Spleen (tissue), 11 donors: ENCODE measurements at regions not wholly inside any gene's neighbourhood (a gene's known extent, or its start where the extent isn't known, plus 50 kb on each side); places are given as distances from the start of the nearest gene placed in this dataset.

ENCODE experiments used
- DNase-seq: peaks from one replicate; pipeline ENCODE4 v3.0.0-alpha.2; 2020
- H3K27ac ChIP-seq, 8 donors: fragments of 200-600 bp; sonication (generic) in 7 of 8; 1 replicate in 4 of 8; 2 replicates in 4 of 8; pipeline versions ENCODE4 v1.5.0 to v1.8.0; 2016 to 2021; ENCODE audit warnings: inconsistent platforms in 4 of 8, mild to moderate bottlenecking in 4 of 8, moderate library complexity in 1 of 8
- H3K27me3 ChIP-seq, 7 donors: fragments of 200-600 bp; sonication (generic) in 6 of 7; replicated peaks in 1 of 7; 1 replicate in 4 of 7; 2 replicates in 3 of 7; pipeline versions ENCODE4 v1.5.0 to v1.8.0; 2016 to 2021; ENCODE audit warnings: inconsistent platforms in 3 of 7, mild to moderate bottlenecking in 1 of 7
- H3K36me3 ChIP-seq, 6 donors: fragments of 200-600 bp; sonication (generic) in 5 of 6; 1 replicate in 4 of 6; 2 replicates in 2 of 6; pipeline versions ENCODE4 v1.5.0 to v1.8.0; 2016 to 2021; ENCODE audit warnings: inconsistent platforms in 2 of 6
- H3K4me1 ChIP-seq, 6 donors: fragments of 200-600 bp; sonication (generic) in 5 of 6; 1 replicate in 3 of 6; 2 replicates in 3 of 6; pipeline versions ENCODE4 v1.5.0 to v1.8.0; 2016 to 2021; ENCODE audit warnings: inconsistent platforms in 3 of 6
- H3K4me3 ChIP-seq, 8 donors: fragments of 200-600 bp; sonication (generic) in 7 of 8; 1 replicate in 4 of 8; 2 replicates in 4 of 8; pipeline versions ENCODE4 v1.5.0 to v1.8.0; 2016 to 2021; ENCODE audit warnings: inconsistent platforms in 4 of 8, mild to moderate bottlenecking in 4 of 8, moderate library complexity in 2 of 8
- H3K9me3 ChIP-seq, 8 donors: fragments of 200-600 bp; sonication (generic) in 7 of 8; 1 replicate in 4 of 8; 2 replicates in 4 of 8; pipeline versions ENCODE4 v1.5.0 to v1.8.0; 2016 to 2021; ENCODE audit warnings: inconsistent platforms in 4 of 8
- POLR2A ChIP-seq, 3 donors: fragments of 450-650 bp; IDR thresholded peaks; one replicate each; pipeline ENCODE4 v1.5.1; 2017; ENCODE audit warnings: antibody characterized with exemption in 3 of 3, mild to moderate bottlenecking in 1 of 3
- POLR2AphosphoS5 ChIP-seq, 3 donors: sonication (generic); formaldehyde crosslinking; IDR thresholded peaks; one replicate each; pipeline ENCODE4 v1.5.1; 2017; ENCODE audit warnings: antibody characterized with exemption in 3 of 3
- WGBS, 5 donors: extraction: QIAGEN DNeasy Blood & Tissue Kit in 3 of 5; methylation state at CpG; one replicate each; pipeline versions ENCODE4 v1.1.5 to v1.1.7; 2013 to 2018; 5-methylcytosine and 5-hydroxymethylcytosine counted together
- intact Hi-C: fragments of 100-400 bp; cut with DNase I; formaldehyde crosslinking; loops from one replicate; pipeline ENCODE4 v1.15.0; 2023; ENCODE audit warnings: low total_unique reads
- TF ChIP-seq, protein P1 (sequence below), 11 experiments: fragments of 200-600 bp in 7 of 11; fragments of 450-650 bp in 4 of 11; sonication (generic) in 4 of 11; IDR thresholded peaks in 8 of 11; conservative IDR thresholded peaks in 3 of 11; 1 replicate in 7 of 11; 2 replicates in 4 of 11; pipeline versions ENCODE4 v1.4.0 to v1.8.0; 2016 to 2021; ENCODE audit warnings: antibody characterized with exemption in 11 of 11, inconsistent platforms in 4 of 11, mild to moderate bottlenecking in 1 of 11
- donor health status: healthy with polysubstance abuse.
- donor health status: DM: no; HTN: no; CAD: no; lungs with moderate emphysema.
- donor health status: DM: no; HTN: no; CAD: no.
- donor health status: Bipolar disorder and iron deficiency.
- donor health status: healthy.
- donor health status: DM: no; HTN: no; CAD: no.
- donor health status: DM: yes; HTN: yes; CAD: no.

- Histone ChIP-seq H3K27ac (no peak overlapping the region), H3K27me3 (no peaks in the 10 kb centered on the region), H3K4me1 (no peaks in the 10 kb centered on the region), H3K36me3 (no peaks in the 10 kb centered on the region), H3K4me3 (no peak overlapping the region), H3K9me3 (no peaks in the 10 kb centered on the region)
- DNase-seq, result no peak
- WGBS, 5 donors, result 56 to 71% (median 62%) methylated on average over 3 of the region's 3 CpGs
- no peak for TF ChIP-seq POLR2A (IDR thresholded peaks at IDR 0.05)
- no peak for TF ChIP-seq POLR2AphosphoS5 (IDR thresholded peaks at IDR 0.05)
- TF ChIP-seq, protein P1, sequence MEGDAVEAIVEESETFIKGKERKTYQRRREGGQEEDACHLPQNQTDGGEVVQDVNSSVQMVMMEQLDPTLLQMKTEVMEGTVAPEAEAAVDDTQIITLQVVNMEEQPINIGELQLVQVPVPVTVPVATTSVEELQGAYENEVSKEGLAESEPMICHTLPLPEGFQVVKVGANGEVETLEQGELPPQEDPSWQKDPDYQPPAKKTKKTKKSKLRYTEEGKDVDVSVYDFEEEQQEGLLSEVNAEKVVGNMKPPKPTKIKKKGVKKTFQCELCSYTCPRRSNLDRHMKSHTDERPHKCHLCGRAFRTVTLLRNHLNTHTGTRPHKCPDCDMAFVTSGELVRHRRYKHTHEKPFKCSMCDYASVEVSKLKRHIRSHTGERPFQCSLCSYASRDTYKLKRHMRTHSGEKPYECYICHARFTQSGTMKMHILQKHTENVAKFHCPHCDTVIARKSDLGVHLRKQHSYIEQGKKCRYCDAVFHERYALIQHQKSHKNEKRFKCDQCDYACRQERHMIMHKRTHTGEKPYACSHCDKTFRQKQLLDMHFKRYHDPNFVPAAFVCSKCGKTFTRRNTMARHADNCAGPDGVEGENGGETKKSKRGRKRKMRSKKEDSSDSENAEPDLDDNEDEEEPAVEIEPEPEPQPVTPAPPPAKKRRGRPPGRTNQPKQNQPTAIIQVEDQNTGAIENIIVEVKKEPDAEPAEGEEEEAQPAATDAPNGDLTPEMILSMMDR (IDR thresholded peaks at IDR 0.05 in 8 of 11, conservative IDR thresholded peaks at IDR 0.05 in 3 of 11), result no peak
- intact Hi-C loops, result no loop called here
These were observed 255.3 kb downstream of the DNAJB9 start for GRCh38 chr7:108824840-108825580.

DNA sequence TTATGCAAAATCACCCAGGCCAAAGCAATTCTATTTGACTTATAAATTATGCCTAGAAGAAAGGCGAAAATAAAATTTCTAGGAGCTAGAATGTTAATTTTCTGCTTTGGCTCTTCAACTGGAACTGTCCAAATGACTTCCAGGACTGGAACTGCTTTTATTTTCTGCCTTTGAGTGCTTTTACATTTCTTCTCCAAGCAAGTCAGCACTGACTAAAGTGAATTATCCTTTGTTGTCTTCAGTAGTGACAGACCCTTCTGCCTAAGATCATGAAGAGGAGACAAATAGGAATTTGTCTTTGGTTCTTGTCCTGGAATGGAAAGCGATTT lies 255.9 kb downstream of the DNAJB9 start:
- no peaks in the 10 kb centered on the region for H3K4me1 ChIP-seq
- no peaks in the 10 kb centered on the region for H3K9me3 ChIP-seq
- intact Hi-C loops, result no loop called here
- DNase-seq, result no peak
- H3K27ac ChIP-seq, result no peak overlapping the region
- no peak overlapping the region for H3K4me3 ChIP-seq
- no peaks in the 10 kb centered on the region for H3K36me3 ChIP-seq
- WGBS, 5 donors, result 80 to 86% (median 85%) methylated on average over 2 of the region's 2 CpGs
- H3K27me3 ChIP-seq, result no peaks in the 10 kb centered on the region
- TF ChIP-seq POLR2AphosphoS5 (IDR thresholded peaks at IDR 0.05), result no peak
- TF ChIP-seq, protein P1 (IDR thresholded peaks at IDR 0.05 in 8 of 11, conservative IDR thresholded peaks at IDR 0.05 in 3 of 11), result no peak
- TF ChIP-seq POLR2A (IDR thresholded peaks at IDR 0.05), result no peak

- intact Hi-C loops, result no loop called here
- Histone ChIP-seq H3K27ac (no peak overlapping the region), H3K36me3 (no peaks in the 10 kb centered on the region), H3K27me3 (no peaks in the 10 kb centered on the region), H3K4me1 (no peaks in the 10 kb centered on the region), H3K9me3 (peaks cover 0 to 21% (median 13%) of the 10 kb centered on the region in 8 donors), H3K4me3 (no peak overlapping the region)
- TF ChIP-seq POLR2A (IDR thresholded peaks at IDR 0.05) (no peak), POLR2AphosphoS5 (IDR thresholded peaks at IDR 0.05) (no peak)
- TF ChIP-seq, protein P1 (IDR thresholded peaks at IDR 0.05 in 8 of 11, conservative IDR thresholded peaks at IDR 0.05 in 3 of 11), result no peak
- no peak for DNase-seq
These were observed 266.6 kb downstream of the DNAJB9 start for GRCh38 chr7:108836256-108836655.

DNA sequence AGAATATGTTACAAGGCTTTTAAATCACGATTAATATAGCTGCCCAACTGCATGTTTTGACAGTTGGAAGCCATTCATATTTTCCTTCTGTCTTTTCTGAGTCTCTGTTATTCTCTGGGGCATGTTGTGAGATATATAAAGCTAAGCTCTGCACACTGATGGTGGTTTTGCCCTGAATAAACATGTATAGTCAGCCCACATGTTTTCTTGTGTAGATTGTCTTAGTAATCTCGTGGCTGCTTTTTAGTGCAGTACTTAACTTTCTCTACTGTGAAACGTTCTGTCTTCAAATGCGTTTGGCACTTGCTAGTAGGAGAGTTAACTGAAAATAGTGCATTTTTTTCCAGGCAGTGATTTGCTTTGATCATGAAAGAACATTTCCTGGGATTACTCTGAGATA lies 268.5 kb downstream of the DNAJB9 start:
- WGBS, 5 donors, result 57 to 70% (median 62%) methylated on average over 4 of the region's 4 CpGs

More for the DNA sequence above, 268.5 kb downstream of the DNAJB9 start:
- Histone ChIP-seq H3K9me3 (peaks cover 0 to 20% (median 13%) of the 10 kb centered on the region in 8 donors), H3K27me3 (no peaks in the 10 kb centered on the region), H3K36me3 (no peaks in the 10 kb centered on the region), H3K4me3 (no peak overlapping the region), H3K27ac (no peak overlapping the region), H3K4me1 (no peaks in the 10 kb centered on the region)
- intact Hi-C loops, result no loop called here
- DNase-seq, result no peak
- no peak for TF ChIP-seq POLR2AphosphoS5 (IDR thresholded peaks at IDR 0.05)
- TF ChIP-seq, protein P1 (IDR thresholded peaks at IDR 0.05 in 8 of 11, conservative IDR thresholded peaks at IDR 0.05 in 3 of 11), result no peak
- no peak for TF ChIP-seq POLR2A (IDR thresholded peaks at IDR 0.05)
